CD14-positive monocyte (primary cell): ENCODE measurements at regions not wholly inside any gene's neighbourhood (a gene's known extent, or its start where the extent isn't known, plus 50 kb on each side); places are given as distances from the start of the nearest gene placed in this dataset.

Experiments
- DNase-seq, 3 donors: peaks; one replicate each; pipeline ENCODE4 v3.0.0-alpha.2; 2011 to 2022
- H2AFZ ChIP-seq: 2 replicates; pipeline ENCODE4 v1.6.0; 2012; ENCODE audit warnings: mild to moderate bottlenecking, low read depth, low read length, inconsistent platforms; ENCODE audit not compliant: insufficient read depth, poor library complexity, severe bottlenecking
- H3K27ac ChIP-seq, 2 donors: 1 replicate in 1 of 2; 2 replicates in 1 of 2; pipeline ENCODE4 v1.5.1; 2012 to 2013; ENCODE audit warnings: low read length in 2 of 2, control low read depth in 1 of 2, inconsistent platforms in 1 of 2, low read depth in 1 of 2, mild to moderate bottlenecking in 1 of 2
- H3K27me3 ChIP-seq, 2 donors: one replicate each; pipeline versions ENCODE4 v1.6.0 to v1.6.1; 2011 to 2013; ENCODE audit warnings: low read length in 2 of 2; ENCODE audit not compliant: control insufficient read depth in 2 of 2, insufficient read depth in 2 of 2
- H3K36me3 ChIP-seq, 2 donors: replicated peaks in 1 of 2; 1 replicate in 1 of 2; 2 replicates in 1 of 2; pipeline versions ENCODE4 v1.5.1 to v1.6.1; 2012 to 2013; ENCODE audit warnings: low read length in 2 of 2, control low read depth in 1 of 2, inconsistent platforms in 1 of 2, mild to moderate bottlenecking in 1 of 2; ENCODE audit not compliant: insufficient read depth in 2 of 2, control insufficient read depth in 1 of 2
- H3K4me1 ChIP-seq, 2 donors: 1 replicate in 1 of 2; 2 replicates in 1 of 2; pipeline versions ENCODE4 v1.5.1 to v1.6.1; 2012 to 2013; ENCODE audit warnings: low read length in 2 of 2, control low read depth in 1 of 2, inconsistent platforms in 1 of 2, mild to moderate bottlenecking in 1 of 2, moderate library complexity in 1 of 2; ENCODE audit not compliant: insufficient read depth in 2 of 2, control insufficient read depth in 1 of 2
- H3K4me2 ChIP-seq: replicated peaks from 2 replicates; pipeline ENCODE3; 2012; ENCODE audit warnings: low read length, moderate library complexity, mild to moderate bottlenecking; ENCODE audit not compliant: poor library complexity, severe bottlenecking; ENCODE audit errors: extremely low read depth
- H3K4me3 ChIP-seq, 3 experiments: fragments of 200-600 bp in 1 of 3; sonication (generic) in 1 of 3; replicated peaks in 1 of 3; 1 replicate in 2 of 3; 2 replicates in 1 of 3; pipeline ENCODE4 v1.5.1; 2011 to 2013; ENCODE audit warnings: low read length in 3 of 3, mild to moderate bottlenecking in 3 of 3, control low read depth in 2 of 3, low read depth in 2 of 3, inconsistent platforms in 1 of 3, moderate library complexity in 1 of 3
- H3K79me2 ChIP-seq: 2 replicates; pipeline ENCODE4 v1.6.0; 2012; ENCODE audit warnings: mild to moderate bottlenecking, control low read depth, inconsistent platforms, low read length, moderate library complexity; ENCODE audit not compliant: insufficient read depth
- H3K9ac ChIP-seq: 2 replicates; pipeline ENCODE4 v1.6.0; 2017; ENCODE audit warnings: low read length, mild to moderate bottlenecking; ENCODE audit not compliant: insufficient read depth, poor library complexity, severe bottlenecking
- H3K9me3 ChIP-seq, 2 donors: replicated peaks in 1 of 2; 1 replicate in 1 of 2; 2 replicates in 1 of 2; pipeline versions ENCODE4 v1.5.1 to v1.6.1; 2012 to 2013; ENCODE audit warnings: low read length in 2 of 2, control low read depth in 1 of 2; ENCODE audit not compliant: control insufficient read depth in 1 of 2, insufficient read depth in 1 of 2
- H4K20me1 ChIP-seq: 2 replicates; pipeline ENCODE4 v1.6.0; 2012; ENCODE audit warnings: mild to moderate bottlenecking, low read length, control low read depth, moderate library complexity; ENCODE audit not compliant: insufficient read depth
- H3K27ac Mint-ChIP-seq, 7 donors: one replicate each; pipeline ENCODE4 v1.8.0; 2020; ENCODE audit warnings: mild to moderate bottlenecking in 7 of 7, mixed read lengths in 7 of 7, moderate library complexity in 6 of 7, inconsistent platforms in 2 of 7
- H3K27me3 Mint-ChIP-seq, 3 donors: one replicate each; pipeline ENCODE4 v1.8.0; 2021 to 2022; ENCODE audit warnings: low read depth in 3 of 3, mild to moderate bottlenecking in 3 of 3, mixed read lengths in 3 of 3, moderate library complexity in 3 of 3, inconsistent platforms in 1 of 3
- H3K36me3 Mint-ChIP-seq, 2 donors: one replicate each; pipeline ENCODE4 v1.8.0; 2020; ENCODE audit warnings: mixed read lengths in 2 of 2, inconsistent platforms in 1 of 2, mild to moderate bottlenecking in 1 of 2
- H3K4me1 Mint-ChIP-seq: one replicate; pipeline ENCODE4 v1.8.0; 2020; ENCODE audit warnings: mild to moderate bottlenecking, mixed read lengths
- H3K4me3 Mint-ChIP-seq, 2 donors: one replicate each; pipeline ENCODE4 v1.8.0; 2020; ENCODE audit warnings: mild to moderate bottlenecking in 2 of 2, mixed read lengths in 2 of 2, moderate library complexity in 1 of 2
- H3K9me3 Mint-ChIP-seq, 7 donors: one replicate each; pipeline ENCODE4 v1.8.0; 2020 to 2022; ENCODE audit warnings: mixed read lengths in 7 of 7, mild to moderate bottlenecking in 6 of 7, moderate library complexity in 6 of 7, inconsistent platforms in 2 of 7
- CTCF ChIP-seq: fragments of 200-600 bp; IDR thresholded peaks from one replicate; pipeline ENCODE4 v1.8.0; 2022; ENCODE audit warnings: antibody characterized with exemption, mild to moderate bottlenecking
- WGBS: methylation state at CpG from one replicate; pipeline ENCODE4 v1.1.5; 2013; ENCODE audit warnings: missing lambda C conversion rate; ENCODE audit not compliant: insufficient coverage; 5-methylcytosine and 5-hydroxymethylcytosine counted together
- intact Hi-C, 2 donors: fragments of 100-400 bp; cut with micrococcal nuclease; formaldehyde crosslinking; loops; one replicate each; pipeline versions ENCODE4 v1.15.0 to v1.15.1; 2023

GRCh38 chr13:50168786-50169185 lies 153.5 kb downstream of the KCNRG start:
- WGBS = 92% methylated on average over 2 of the region's 2 CpGs
- no peak for TF ChIP-seq CTCF
- Histone ChIP-seq H3K9ac (no peak overlapping the region), H3K4me3 (no peak overlapping the region), H3K27ac (no peak overlapping the region), H3K36me3 (no peaks in the 10 kb centered on the region), H2AFZ (no peak overlapping the region), H3K4me1 (no peaks in the 10 kb centered on the region), H3K9me3 (no peaks in the 10 kb centered on the region), H3K79me2 (no peaks in the 10 kb centered on the region), H3K4me2 (no peak overlapping the region), H4K20me1 (no peaks in the 10 kb centered on the region), H3K27me3 (no peaks in the 10 kb centered on the region)
- Mint-ChIP-seq H3K4me3 (no peak overlapping the region), H3K27me3 (no peaks in the 10 kb centered on the region), H3K4me1 (peaks cover 9% of the 10 kb centered on the region), H3K36me3 (no peaks in the 10 kb centered on the region), H3K9me3 (peaks cover 0 to 5% (median 0%) of the 10 kb centered on the region in 7 donors), H3K27ac (no peak overlapping the region)
- intact Hi-C loops = no loop called here
- no peak for DNase-seq

DNA sequence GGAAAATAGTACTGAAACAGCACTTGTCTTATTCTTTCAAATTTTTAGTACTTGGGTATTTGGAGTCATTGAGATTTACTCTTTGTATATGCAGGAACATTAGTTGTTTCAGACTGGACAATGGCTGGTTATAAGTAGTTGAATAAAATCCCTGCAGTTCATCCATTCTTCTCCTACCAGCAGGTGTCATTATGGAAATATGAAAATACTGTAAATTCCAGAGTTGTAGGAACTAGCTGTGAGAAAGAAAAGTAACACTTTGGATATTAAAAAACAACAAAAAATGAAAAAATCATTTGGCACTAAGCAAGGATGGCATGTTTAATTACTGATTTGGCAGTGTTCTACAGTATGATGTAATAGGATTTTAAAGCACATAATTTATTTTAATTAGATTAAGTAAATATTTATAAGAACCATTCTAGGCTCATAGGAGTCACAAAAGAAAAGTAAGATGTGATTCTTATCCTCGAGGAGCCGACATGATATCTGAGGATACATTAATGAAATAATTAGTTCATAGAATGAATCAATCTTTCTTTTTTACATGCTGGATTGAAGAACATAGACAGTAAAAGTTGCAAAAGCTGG lies 155.3 kb downstream of the KCNRG start:
- DNase-seq = no peak
- Mint-ChIP-seq H3K27me3 (no peaks in the 10 kb centered on the region), H3K4me1 (peaks cover 7% of the 10 kb centered on the region), H3K4me3 (no peak overlapping the region), H3K9me3 (peaks cover 0 to 2% (median 0%) of the 10 kb centered on the region in 7 donors), H3K36me3 (no peaks in the 10 kb centered on the region), H3K27ac (no peak overlapping the region)
- TF ChIP-seq CTCF = no peak
- Histone ChIP-seq H4K20me1 (no peaks in the 10 kb centered on the region), H2AFZ (no peak overlapping the region), H3K27ac (no peak overlapping the region), H3K9me3 (no peaks in the 10 kb centered on the region), H3K4me3 (no peak overlapping the region), H3K36me3 (no peaks in the 10 kb centered on the region), H3K27me3 (no peaks in the 10 kb centered on the region), H3K79me2 (no peaks in the 10 kb centered on the region), H3K9ac (no peak overlapping the region), H3K4me1 (no peaks in the 10 kb centered on the region), H3K4me2 (no peak overlapping the region)
- intact Hi-C loops = no loop called here
- no CpG with 5 or more reads among the region's 2 CpGs for WGBS
